ENCODE measurements at regions not wholly inside any gene's neighbourhood (a gene's known extent, or its start where the extent isn't known, plus 50 kb on each side); places are given as distances from the start of the nearest gene placed in this dataset.

DNA sequence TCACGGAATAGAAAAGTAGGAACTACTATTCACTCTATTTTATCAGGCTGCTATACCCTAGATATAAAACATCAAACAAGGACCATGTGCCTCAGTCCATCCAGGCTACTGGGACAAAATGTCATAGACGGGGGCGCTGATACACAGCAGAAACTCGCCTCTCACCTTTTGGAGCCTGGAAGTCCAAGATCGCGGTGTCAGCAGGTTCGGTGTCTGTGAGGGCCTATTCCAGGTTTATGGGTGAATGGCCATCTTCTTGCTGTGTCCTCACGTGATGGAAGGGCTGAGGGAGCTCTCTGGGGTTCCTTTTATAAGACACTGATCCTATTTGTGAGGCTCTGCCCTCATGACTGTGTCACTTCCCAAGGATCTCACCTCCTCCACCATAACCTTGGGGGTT is 89.5 kb downstream of the DLL1 start:
- Histone ChIP-seq H3K9me3 (peaks cover 0 to 3% (median 0%) of the 10 kb centered on the region in 3 donors), H3K4me1 (peaks cover 0 to 3% (median 3%) of the 10 kb centered on the region in 3 donors), H3K4me3 (no peak overlapping the region), H3K36me3 (no peaks in the 10 kb centered on the region), H3K27me3 (no peaks in the 10 kb centered on the region), H3K27ac (no peak overlapping the region)
- TF ChIP-seq POLR2A (IDR thresholded peaks at IDR 0.05) = no peak
- TF ChIP-seq EP300 (IDR thresholded peaks at IDR 0.05) = no peak
- no peak for TF ChIP-seq POLR2AphosphoS5 (IDR thresholded peaks at IDR 0.05)
- TF ChIP-seq, protein P1, sequence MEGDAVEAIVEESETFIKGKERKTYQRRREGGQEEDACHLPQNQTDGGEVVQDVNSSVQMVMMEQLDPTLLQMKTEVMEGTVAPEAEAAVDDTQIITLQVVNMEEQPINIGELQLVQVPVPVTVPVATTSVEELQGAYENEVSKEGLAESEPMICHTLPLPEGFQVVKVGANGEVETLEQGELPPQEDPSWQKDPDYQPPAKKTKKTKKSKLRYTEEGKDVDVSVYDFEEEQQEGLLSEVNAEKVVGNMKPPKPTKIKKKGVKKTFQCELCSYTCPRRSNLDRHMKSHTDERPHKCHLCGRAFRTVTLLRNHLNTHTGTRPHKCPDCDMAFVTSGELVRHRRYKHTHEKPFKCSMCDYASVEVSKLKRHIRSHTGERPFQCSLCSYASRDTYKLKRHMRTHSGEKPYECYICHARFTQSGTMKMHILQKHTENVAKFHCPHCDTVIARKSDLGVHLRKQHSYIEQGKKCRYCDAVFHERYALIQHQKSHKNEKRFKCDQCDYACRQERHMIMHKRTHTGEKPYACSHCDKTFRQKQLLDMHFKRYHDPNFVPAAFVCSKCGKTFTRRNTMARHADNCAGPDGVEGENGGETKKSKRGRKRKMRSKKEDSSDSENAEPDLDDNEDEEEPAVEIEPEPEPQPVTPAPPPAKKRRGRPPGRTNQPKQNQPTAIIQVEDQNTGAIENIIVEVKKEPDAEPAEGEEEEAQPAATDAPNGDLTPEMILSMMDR (IDR thresholded peaks at IDR 0.05) = no peak
- no peak for ATAC-seq
- 85 to 93% methylated on average over 6 to 8 of the region's 8 CpGs for WGBS, 2 donors (ENCODE audit: low coverage in 1 of 2)

DNA sequence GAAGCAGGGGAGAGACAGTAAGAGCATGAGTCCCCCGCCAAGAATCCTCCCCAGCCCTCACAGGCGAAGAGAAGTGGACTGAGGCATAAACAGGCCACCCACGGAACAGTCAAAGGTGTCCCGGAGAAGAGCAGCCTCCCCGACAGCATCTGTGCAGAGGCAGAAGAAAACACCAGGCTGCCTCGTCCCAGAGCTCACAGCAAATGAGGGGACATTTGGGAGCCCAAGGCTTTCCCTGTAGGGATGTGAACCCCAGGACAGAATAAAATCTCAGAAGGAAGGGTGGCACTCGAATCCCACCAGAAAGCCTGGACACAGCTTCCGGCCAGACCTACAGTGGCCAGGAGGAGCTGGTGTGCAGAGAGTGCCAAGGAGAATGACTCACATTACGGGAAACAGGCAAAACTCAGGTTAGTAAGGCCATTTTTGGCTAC is 90.4 kb downstream of the DLL1 start:
- Histone ChIP-seq H3K4me1 (peaks cover 0 to 3% (median 3%) of the 10 kb centered on the region in 3 donors), H3K36me3 (no peaks in the 10 kb centered on the region), H3K9me3 (peaks cover 0 to 12% (median 0%) of the 10 kb centered on the region in 3 donors), H3K4me3 (no peak overlapping the region), H3K27me3 (no peaks in the 10 kb centered on the region), H3K27ac (peak overlapping the region in 3 of 4 donors; percentile 33 to 62 (median 60))
- peak; percentile 39 for ATAC-seq
- WGBS, 2 donors (ENCODE audit: low coverage in 1 of 2) = 21 to 28% methylated on average over 2 to 7 of the region's 9 CpGs
- peak; percentile 58 for TF ChIP-seq POLR2AphosphoS5 (IDR thresholded peaks at IDR 0.05)
- TF ChIP-seq, protein P1 (IDR thresholded peaks at IDR 0.05) = no peak

DNA sequence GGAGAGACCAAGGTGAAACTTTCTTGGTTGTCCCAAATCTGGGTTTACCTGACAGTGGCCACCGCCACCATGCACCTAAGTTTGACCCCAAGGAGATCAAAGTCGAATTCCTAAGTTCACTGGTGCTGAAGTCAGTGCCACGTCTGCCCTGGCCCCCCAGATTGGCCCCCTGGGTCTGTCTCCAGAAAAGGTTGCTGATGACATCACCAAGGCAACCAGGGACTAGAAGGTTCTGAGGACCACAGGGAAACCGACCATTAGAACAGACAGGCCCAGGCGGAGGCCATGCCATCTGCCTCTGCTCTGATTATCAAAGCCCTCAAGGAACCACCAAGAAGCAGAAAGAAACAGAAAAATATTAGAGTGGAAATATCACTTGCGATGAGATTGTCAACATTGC is 91.2 kb downstream of the DLL1 start:
- TF ChIP-seq, protein P1 (IDR thresholded peaks at IDR 0.05) = no peak
- no peak for TF ChIP-seq POLR2A (IDR thresholded peaks at IDR 0.05)
- no peak for TF ChIP-seq POLR2AphosphoS5 (IDR thresholded peaks at IDR 0.05)
- no peak for TF ChIP-seq EP300 (IDR thresholded peaks at IDR 0.05)
- Histone ChIP-seq H3K27me3 (no peaks in the 10 kb centered on the region), H3K9me3 (peaks cover 0 to 17% (median 0%) of the 10 kb centered on the region in 3 donors), H3K27ac (no peak overlapping the region), H3K4me1 (peaks cover 0 to 3% (median 3%) of the 10 kb centered on the region in 3 donors), H3K36me3 (no peaks in the 10 kb centered on the region), H3K4me3 (no peak overlapping the region)
- 87 to 100% methylated on average over 1 to 6 of the region's 6 CpGs for whole genome bisulfite sequencing, 2 donors (ENCODE audit: low coverage in 1 of 2)
- ATAC-seq = no peak

DNA sequence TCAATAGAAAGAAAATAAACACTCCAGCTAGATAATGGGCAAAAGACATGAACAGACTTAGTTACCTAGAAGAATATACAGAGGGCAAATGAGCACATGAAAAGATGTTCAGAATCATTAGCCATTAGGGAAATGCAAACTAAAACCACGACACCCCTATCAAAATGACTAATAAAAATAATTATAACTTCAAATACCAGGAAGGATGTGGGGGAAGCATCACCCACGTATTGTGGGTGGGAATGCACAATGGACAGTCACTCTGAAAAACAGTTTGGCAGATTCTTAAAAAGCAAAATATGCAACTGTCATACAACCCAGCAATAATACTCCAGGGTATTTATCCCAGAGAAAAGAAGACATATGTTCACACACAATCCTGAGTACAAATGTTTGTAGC is 92.6 kb downstream of the DLL1 start:
- TF ChIP-seq EP300 (IDR thresholded peaks at IDR 0.05) (no peak), POLR2AphosphoS5 (IDR thresholded peaks at IDR 0.05) (no peak), POLR2A (IDR thresholded peaks at IDR 0.05) (no peak)
- TF ChIP-seq, protein P1 (IDR thresholded peaks at IDR 0.05) = no peak
- H3K27me3 ChIP-seq = peaks cover 2% of the 10 kb centered on the region
- no peak overlapping the region for H3K27ac ChIP-seq
- H3K36me3 ChIP-seq = no peaks in the 10 kb centered on the region
- WGBS, 2 donors (ENCODE audit: low coverage in 1 of 2) = 25 to 45% methylated on average over 2 of the region's 2 CpGs
- no peak overlapping the region for H3K4me3 ChIP-seq
- peaks cover 0 to 3% (median 3%) of the 10 kb centered on the region in 3 donors for H3K4me1 ChIP-seq
- no peak for ATAC-seq
- H3K9me3 ChIP-seq = peaks cover 0 to 21% (median 0%) of the 10 kb centered on the region in 3 donors

DNA sequence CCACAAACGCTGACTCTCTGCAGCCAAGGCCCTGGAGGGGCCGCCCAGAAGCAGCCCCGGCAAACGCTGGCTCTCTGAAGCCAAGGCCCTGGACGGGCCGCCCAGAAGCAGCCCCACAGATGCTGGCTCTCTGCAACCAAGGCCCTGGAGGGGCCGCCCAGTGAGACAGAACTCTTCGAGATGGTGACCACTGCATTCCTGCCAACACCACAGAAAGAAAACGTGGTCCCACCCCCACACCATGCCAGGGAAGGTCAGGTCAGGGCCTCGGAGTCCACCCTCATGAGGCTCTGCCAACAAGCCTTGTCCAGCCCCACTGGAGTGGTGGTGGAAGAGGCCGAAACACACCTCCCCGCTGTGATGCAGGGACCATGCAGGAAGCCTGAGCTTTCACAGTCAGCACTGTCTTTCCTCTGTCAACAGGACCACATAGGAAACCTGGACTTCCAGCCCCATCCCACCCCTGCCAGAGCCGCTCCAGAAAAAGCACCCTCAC is 97.5 kb downstream of the DLL1 start:
- ATAC-seq = no peak
- Histone ChIP-seq H3K4me3 (no peak overlapping the region), H3K36me3 (no peaks in the 10 kb centered on the region), H3K9me3 (peaks cover 0 to 21% (median 0%) of the 10 kb centered on the region in 3 donors), H3K27me3 (peaks cover 5% of the 10 kb centered on the region), H3K27ac (no peak overlapping the region), H3K4me1 (no peaks in the 10 kb centered on the region)
- TF ChIP-seq POLR2AphosphoS5 (IDR thresholded peaks at IDR 0.05) (no peak), EP300 (IDR thresholded peaks at IDR 0.05) (no peak), POLR2A (IDR thresholded peaks at IDR 0.05) (no peak)
- TF ChIP-seq, protein P1 (IDR thresholded peaks at IDR 0.05) = no peak
- 100% methylated on average over 1 of the region's 13 CpGs; no CpG with 5 or more reads in 1 of the 2 donors for WGBS, 2 donors (ENCODE audit: low coverage in 1 of 2)

All from gastroesophageal sphincter (tissue), 4 donors.